ENCODE measurements at regions not wholly inside any gene's neighbourhood (a gene's known extent, or its start where the extent isn't known, plus 50 kb on each side); places are given as distances from the start of the nearest gene placed in this dataset.

GRCh38 chr4:185878633-185879032 is 66.6 kb upstream of the SORBS2 start:
- TF ChIP-seq CTCF (IDR thresholded peaks at IDR 0.05): no peak
- TF ChIP-seq POLR2A (IDR thresholded peaks at IDR 0.05): no peak
- TF ChIP-seq POLR2AphosphoS5 (IDR thresholded peaks at IDR 0.05): no peak

Data from breast epithelium (tissue), 3 donors.